ENCODE measurements at regions not wholly inside any gene's neighbourhood (a gene's known extent, or its start where the extent isn't known, plus 50 kb on each side); places are given as distances from the start of the nearest gene placed in this dataset.

- no peak for TF ChIP-seq CTCF (IDR thresholded peaks at IDR 0.05; ENCODE audit: low read depth, low read length)
- DNase-seq (ENCODE audit: extremely low read depth, low read depth) = no peak
These were observed 1302.8 kb upstream of the CNTN5 start for GRCh38 chr11:97717922-97718321.

DNA sequence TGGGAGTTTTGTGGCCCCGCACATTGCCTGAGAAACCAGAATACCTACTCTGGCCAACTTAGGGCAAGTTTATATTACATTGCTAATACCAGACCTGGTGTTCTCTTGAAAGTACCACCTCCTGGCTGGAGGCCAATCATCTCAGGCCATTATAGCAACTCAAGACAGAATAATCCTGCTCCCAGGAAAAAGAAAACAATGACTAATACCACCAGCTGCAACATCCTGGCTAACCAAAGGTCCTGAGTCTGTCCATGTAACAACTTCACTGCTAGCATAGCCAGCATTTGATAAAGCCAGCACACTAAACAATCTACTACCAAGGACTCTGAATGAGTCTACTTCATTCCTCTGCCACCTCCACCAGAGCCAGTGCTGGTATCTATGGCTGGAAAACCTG is 1298.7 kb upstream of the CNTN5 start:
- TF ChIP-seq CTCF (IDR thresholded peaks at IDR 0.05; ENCODE audit: low read depth, low read length) = no peak
- no peak for DNase-seq (ENCODE audit: extremely low read depth, low read depth)

DNA sequence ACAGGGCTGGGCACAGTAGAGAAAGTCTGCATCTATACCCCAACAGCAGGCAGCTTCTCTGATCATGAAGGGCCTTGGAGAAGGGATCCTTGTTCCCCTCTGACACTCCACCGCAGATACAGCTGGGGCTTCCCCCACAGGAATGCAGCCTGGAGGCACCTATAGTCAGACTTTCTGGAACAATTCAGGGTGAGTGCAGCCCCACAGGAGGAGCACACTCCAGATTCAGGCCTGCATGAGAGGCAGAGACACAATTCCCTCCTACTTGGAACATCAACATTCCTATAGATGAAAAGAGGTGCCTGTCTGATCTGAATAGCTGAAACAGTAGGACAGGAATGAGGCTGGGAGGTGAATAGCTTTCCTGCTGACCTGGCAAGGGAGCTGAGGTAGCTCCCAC is 1298.0 kb upstream of the CNTN5 start:
- no peak for TF ChIP-seq CTCF (IDR thresholded peaks at IDR 0.05; ENCODE audit: low read depth, low read length)

GRCh38 chr11:97729546-97730272 is 1291.0 kb upstream of the CNTN5 start:
- no peak for TF ChIP-seq CTCF (IDR thresholded peaks at IDR 0.05; ENCODE audit: low read depth, low read length)
- DNase-seq (ENCODE audit: extremely low read depth, low read depth) = no peak

More for the DNA sequence above, 1298.0 kb upstream of the CNTN5 start:
- no peak for DNase-seq (ENCODE audit: extremely low read depth, low read depth)

GRCh38 chr11:97732011-97732632 is 1288.6 kb upstream of the CNTN5 start:
- no peak for TF ChIP-seq CTCF (IDR thresholded peaks at IDR 0.05; ENCODE audit: low read depth, low read length)
- no peak for DNase-seq (ENCODE audit: extremely low read depth, low read depth)

DNA sequence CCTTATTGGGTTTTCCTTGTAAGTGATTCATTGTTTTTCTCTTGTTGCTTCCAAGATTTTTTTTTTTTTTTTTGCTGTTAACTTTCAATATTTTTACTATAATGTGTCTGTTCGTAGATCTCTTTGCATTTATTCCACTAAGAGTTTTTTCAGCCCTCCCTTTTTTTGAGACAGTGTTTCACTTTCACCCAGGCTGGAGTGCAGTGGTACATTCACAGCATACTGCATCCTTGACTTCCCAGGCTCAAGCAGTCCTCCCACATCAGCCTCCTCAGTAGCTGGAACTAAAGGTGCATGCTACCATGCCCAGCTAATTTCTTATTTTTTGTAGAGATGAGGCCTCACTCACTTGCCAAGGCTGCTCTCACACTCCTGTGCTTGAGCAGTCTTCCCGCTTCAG is 1282.0 kb upstream of the CNTN5 start:
- no peak for DNase-seq (ENCODE audit: extremely low read depth, low read depth)
- TF ChIP-seq CTCF (IDR thresholded peaks at IDR 0.05; ENCODE audit: low read depth, low read length) = no peak

DNA sequence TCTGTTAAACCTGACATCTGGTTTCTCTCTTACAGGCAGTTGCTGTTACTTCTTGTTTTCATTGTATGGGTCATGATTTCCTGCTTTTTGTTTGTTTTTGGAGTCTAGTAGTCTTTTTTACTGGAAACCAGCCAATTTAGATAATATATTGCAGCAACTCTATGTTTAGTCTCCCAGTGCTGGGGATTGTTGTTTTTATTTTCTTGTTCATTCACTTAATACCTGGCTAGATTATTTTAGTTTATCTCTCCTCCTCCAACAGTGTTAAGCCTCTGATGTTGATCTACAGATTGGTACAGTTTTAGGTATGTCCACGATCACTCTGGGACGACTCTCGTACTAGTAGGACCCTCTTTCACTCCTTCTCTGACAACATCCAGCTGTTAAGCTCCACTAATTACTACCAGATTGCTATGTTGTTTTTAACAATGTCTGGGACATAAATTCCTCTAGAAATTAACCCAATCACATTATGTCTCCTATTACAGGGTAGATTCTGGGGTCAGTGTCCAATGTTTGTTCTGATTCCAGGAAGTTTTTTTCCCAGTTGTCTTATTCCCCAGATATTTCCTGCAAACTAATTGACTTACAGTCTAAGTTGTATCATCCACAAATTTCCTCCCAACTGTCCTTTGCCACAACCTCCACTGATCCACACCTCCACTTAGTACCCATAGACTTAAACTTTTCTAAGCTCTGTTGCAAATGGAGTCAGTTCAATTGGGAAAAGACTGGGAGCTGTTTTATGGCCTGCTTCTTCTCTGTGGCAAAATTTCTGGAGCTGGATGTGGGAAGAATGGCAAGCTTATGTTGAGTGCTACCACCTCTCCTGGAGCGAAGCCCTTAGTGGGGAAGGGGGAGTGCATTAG is 1280.6 kb upstream of the CNTN5 start:
- DNase-seq (ENCODE audit: extremely low read depth, low read depth) = no peak
- no peak for TF ChIP-seq CTCF (IDR thresholded peaks at IDR 0.05; ENCODE audit: low read depth, low read length)

Data from AG09319 (cell line).